ENCODE measurements at regions not wholly inside any gene's neighbourhood (a gene's known extent, or its start where the extent isn't known, plus 50 kb on each side); places are given as distances from the start of the nearest gene placed in this dataset.
A peak's percentile ranks its signal among the peaks of the same experiment; 100 is the strongest.
"Not testable (repeated sequence)": the region's sequence is repeated elsewhere in the genome, so short reads cannot be mapped to it uniquely, and the experiment has no call there.

DNA sequence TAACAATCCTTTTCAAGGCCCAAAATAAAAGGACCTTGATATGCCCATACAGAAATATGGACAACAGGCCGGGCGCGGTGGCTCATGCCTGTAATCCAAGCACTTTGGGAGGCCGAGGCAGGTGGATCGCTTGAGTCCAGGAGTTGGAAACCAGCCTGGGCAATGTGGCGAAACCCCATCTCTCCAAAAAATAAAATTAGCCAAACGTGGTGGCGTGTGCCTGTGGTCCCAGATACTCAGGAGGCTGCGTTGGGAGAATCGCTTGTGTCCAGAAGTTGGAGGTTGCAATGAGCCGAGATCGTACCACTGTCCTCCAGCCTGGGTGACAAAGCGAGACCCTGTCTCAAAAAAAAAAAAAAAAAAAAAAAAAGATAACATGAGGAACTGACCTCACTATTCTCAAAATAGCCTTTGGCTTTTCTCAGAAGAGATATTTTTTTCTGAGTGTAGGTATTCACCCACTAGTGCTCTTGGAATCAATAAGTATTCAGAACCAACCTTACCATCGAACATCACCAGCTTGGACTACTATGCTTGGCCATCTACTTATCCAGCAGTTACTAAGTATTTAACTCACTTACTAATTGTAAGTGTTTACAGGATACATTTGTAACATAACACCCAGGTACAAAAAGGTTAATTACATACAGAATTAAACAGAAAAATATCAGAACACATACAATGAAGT, 99.2 kb downstream of the OR2B2 start:
- no peaks in the 10 kb centered on the region for H3K4me1 ChIP-seq
- no peaks in the 10 kb centered on the region for H3K36me3 ChIP-seq
- H3K27ac ChIP-seq = no peak overlapping the region
- H3K9me3 ChIP-seq (replicated peaks) = 0 out of 2 replicates have a peak, but pooled peaks cover 2% of the 10 kb centered on the region
- H3K4me3 ChIP-seq = no peak overlapping the region
- no peak for DNase-seq
- H3K27me3 ChIP-seq = no peaks in the 10 kb centered on the region

DNA sequence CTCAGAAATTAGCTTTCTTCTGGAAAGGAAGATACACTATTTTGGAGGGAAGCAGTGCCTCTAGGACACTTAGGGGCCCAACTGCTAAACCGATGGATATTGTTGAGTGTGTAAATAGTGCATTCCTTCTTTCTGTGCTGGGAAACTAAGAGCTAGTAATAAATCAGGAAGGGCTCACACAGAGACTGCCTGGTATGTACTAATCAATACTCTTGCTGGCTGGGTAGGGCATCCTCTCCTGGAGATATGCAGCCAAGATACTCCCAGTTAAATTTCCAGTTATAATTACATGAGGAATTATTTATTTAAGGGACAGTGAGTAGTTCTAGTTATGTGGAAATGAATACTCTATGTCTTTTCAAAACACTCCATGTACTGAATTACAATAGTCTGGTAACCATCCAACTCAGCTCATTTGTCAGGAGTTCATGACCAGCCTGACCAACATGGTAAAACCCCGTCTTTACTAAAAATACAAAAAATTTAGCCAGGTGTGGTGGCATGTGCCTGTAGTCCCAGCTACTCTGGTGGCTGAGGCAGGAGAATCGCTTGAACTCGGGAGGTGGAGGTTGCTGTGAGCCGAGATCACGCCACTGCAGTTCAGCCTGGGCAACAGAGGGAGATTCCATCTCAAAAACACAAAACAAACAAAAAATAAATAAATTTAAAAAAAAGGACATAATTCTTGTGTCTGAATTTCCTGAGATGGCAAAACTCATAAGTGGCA, 100.0 kb downstream of the OR2B2 start:
- Histone ChIP-seq H3K27ac (no peak overlapping the region), H3K36me3 (no peaks in the 10 kb centered on the region), H3K27me3 (no peaks in the 10 kb centered on the region), H3K4me1 (no peaks in the 10 kb centered on the region), H3K4me3 (no peak overlapping the region), H3K9me3 (replicated peaks) (0 out of 2 replicates have a peak, but pooled peaks cover 2% of the 10 kb centered on the region)
- no peak for DNase-seq

DNA sequence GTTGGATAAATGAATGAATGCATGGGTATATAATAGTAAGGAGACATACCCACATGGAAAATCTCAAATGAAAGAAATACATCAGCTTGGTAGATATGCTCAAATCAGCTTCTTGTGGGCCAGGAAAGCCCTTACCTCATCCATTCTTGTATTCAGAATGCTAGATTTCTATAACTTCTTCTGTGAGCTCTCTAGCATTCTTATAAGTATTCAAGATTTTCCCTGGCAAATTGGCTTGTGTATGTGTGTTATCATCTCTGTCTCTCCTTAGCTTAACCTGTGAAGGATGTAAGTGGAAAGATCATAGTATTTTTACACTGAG, 100.8 kb downstream of the OR2B2 start:
- Histone ChIP-seq H3K27me3 (no peaks in the 10 kb centered on the region), H3K4me3 (no peak overlapping the region; the same call in 1 of the 2 replicates), H3K4me1 (no peaks in the 10 kb centered on the region), H3K9me3 (replicated peaks) (0 out of 2 replicates have a peak, but pooled peaks cover 2% of the 10 kb centered on the region), H3K27ac (no peak overlapping the region), H3K36me3 (no peaks in the 10 kb centered on the region)
- DNase-seq = no peak

- Histone ChIP-seq H3K9me3 (replicated peaks) (0 out of 2 replicates have a peak, but pooled peaks cover 2% of the 10 kb centered on the region), H3K4me3 (peak overlapping the region; percentile 68), H3K27ac (no peak overlapping the region), H3K27me3 (no peaks in the 10 kb centered on the region), H3K4me1 (no peaks in the 10 kb centered on the region), H3K36me3 (no peaks in the 10 kb centered on the region)
- no peak for DNase-seq
Measured at GRCh38 chr6:27810768-27811450, 101.3 kb downstream of the OR2B2 start.

- Histone ChIP-seq H3K4me1 (no peaks in the 10 kb centered on the region), H3K27ac (peak overlapping the region; percentile 32; the same call in 1 of the 2 replicates), H3K4me3 (peak overlapping the region; percentile 68), H3K36me3 (no peaks in the 10 kb centered on the region), H3K9me3 (replicated peaks) (0 out of 2 replicates have a peak, but pooled peaks cover 2% of the 10 kb centered on the region), H3K27me3 (no peaks in the 10 kb centered on the region)
- DNase-seq = peak; percentile 70 to 85
Measured at GRCh38 chr6:27809939-27810767, 102.0 kb downstream of the OR2B2 start.

DNA sequence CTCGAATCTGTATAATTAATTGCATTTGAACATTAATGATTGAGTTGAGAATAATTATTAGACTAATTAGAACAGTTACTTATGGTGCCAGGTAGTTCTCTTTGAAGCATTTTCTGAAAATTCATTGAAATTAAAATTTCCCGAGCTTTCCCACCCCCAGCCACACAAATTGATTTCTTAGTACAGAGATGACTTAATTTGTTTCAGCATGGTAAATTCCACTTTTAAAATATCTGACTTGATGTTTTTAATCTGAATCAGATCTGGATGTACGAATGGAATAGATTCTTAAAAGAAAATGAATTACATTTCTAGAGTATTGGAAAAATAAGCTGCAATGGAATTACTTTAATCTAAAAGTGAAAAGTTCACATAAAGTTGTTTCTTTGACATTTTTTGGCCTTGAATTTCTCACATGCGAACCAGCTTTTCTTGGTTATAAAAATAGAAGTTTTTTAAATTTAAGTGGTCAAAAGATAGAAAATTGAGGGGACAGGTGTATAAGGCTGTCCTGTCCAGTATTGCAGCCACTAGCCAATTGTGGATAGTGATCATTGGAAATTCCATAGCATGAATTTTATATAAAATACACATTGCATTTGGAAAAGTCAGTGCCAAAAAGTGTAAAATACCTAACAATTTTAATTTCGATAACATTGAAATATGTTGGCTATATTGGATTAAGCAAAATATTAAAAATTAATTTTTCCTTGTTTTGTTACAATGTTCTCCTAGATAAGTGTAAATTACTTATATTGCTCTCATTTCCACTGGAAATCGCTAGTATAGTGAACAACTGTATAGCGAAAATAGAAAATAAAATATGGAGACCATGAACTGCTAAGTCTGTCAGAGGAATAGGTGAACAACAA, 102.9 kb downstream of the OR2B2 start:
- Histone ChIP-seq H3K9me3 (replicated peaks) (0 out of 2 replicates have a peak, but pooled peaks cover 2% of the 10 kb centered on the region), H3K27ac (no peak overlapping the region), H3K4me1 (no peaks in the 10 kb centered on the region), H3K4me3 (peak overlapping the region; percentile 68), H3K36me3 (no peaks in the 10 kb centered on the region), H3K27me3 (no peaks in the 10 kb centered on the region)
- no peak for DNase-seq

DNA sequence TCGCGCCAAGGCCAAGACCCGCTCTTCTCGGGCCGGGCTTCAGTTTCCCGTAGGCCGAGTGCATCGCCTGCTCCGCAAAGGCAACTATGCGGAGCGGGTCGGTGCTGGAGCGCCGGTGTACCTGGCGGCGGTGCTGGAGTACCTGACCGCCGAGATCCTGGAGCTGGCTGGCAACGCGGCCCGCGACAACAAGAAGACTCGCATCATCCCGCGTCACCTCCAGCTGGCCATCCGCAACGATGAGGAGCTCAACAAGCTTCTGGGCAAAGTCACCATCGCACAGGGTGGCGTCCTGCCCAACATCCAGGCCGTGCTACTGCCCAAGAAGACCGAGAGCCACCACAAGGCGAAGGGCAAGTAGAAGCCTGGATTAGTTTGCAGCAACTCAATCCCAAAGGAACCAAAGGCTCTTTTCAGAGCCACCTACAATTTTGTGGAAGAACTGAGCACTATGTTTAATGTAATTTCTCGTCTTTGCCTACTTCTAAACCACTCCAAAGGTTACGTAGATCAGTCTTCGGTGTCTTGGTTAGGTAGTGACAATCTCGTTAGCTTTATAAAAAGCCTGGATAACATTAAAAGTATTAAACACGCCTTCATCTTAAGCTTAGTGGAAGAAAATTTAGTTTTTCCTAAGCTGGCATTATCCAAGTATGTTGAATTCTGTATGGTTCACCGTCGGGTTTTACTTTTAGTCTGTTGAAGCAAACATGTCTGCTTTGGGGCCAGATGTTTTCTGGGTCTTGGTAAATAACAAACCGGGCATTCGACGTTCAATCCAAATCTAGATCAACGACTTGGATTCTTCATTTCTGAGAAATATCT, 103.7 kb downstream of the OR2B2 start:
- H3K27me3 ChIP-seq; H3K4me1 ChIP-seq; H3K9me3 ChIP-seq (replicated peaks); H3K27ac ChIP-seq; H3K36me3 ChIP-seq: not testable (repeated sequence)
- H3K4me3 ChIP-seq = peak overlapping the region; percentile 42
- peak in 1 of 2 experiments; percentile 19 for DNase-seq

DNA sequence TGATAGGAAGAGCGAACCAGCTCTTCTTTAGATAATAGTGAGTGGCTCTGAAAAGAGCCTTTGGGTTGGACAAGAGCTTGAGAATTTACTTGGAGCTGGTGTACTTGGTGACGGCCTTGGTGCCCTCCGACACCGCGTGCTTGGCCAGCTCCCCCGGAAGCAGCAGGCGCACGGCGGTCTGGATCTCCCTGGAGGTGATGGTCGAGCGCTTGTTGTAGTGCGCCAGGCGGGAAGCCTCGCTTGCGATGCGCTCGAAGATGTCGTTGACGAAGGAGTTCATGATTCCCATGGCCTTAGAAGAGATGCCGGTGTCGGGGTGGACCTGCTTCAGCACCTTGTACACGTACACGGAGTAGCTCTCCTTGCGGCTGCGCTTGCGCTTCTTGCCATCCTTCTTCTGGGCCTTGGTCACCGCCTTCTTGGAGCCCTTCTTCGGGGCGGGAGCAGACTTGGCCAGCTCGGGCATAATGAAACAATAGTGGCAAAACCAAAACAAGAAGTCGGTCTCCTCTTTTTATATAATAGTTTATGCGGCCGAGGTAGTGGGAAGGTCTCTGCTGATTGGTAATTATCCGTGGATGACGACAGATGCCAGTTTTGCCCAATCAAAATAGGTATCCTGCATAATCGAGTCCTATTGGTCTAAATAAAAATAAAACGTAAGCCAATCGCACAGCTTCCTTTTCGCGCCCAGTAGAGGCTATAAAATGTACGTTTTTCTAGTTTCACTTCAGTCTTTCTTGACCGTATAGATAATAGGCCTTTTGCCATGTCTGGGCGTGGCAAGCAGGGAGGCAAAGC, 104.6 kb downstream of the OR2B2 start:
- H3K27ac ChIP-seq; H3K4me1 ChIP-seq; H3K36me3 ChIP-seq; H3K27me3 ChIP-seq; H3K9me3 ChIP-seq (replicated peaks): not testable (repeated sequence)
- peak overlapping the region; percentile 42 for H3K4me3 ChIP-seq
- DNase-seq = peak; percentile 37 to 62

GRCh38 chr6:27806981-27807440, 105.2 kb downstream of the OR2B2 start:
- Histone ChIP-seq H3K27me3 (no peaks in the 10 kb centered on the region), H3K9me3 (replicated peaks) (0 out of 2 replicates have a peak, but pooled peaks cover 2% of the 10 kb centered on the region), H3K4me3 (peak overlapping the region; percentile 42), H3K4me1 (no peaks in the 10 kb centered on the region), H3K36me3 (no peaks in the 10 kb centered on the region), H3K27ac (no peak overlapping the region)
- DNase-seq = peak in 1 of 2 experiments; percentile 11

GRCh38 chr6:27805347-27805746, 106.8 kb downstream of the OR2B2 start:
- Histone ChIP-seq H3K9me3 (replicated peaks) (0 out of 2 replicates have a peak, but pooled peaks cover 2% of the 10 kb centered on the region), H3K27me3 (no peaks in the 10 kb centered on the region), H3K4me1 (no peaks in the 10 kb centered on the region), H3K4me3 (no peak overlapping the region), H3K36me3 (no peaks in the 10 kb centered on the region), H3K27ac (no peak overlapping the region)
- DNase-seq = no peak

GRCh38 chr6:27804851-27805250, 107.3 kb downstream of the OR2B2 start:
- Histone ChIP-seq H3K27ac (no peak overlapping the region), H3K9me3 (replicated peaks) (0 out of 2 replicates have a peak, but pooled peaks cover 2% of the 10 kb centered on the region), H3K4me1 (no peaks in the 10 kb centered on the region), H3K27me3 (no peaks in the 10 kb centered on the region), H3K4me3 (no peak overlapping the region), H3K36me3 (no peaks in the 10 kb centered on the region)
- no peak for DNase-seq

DNA sequence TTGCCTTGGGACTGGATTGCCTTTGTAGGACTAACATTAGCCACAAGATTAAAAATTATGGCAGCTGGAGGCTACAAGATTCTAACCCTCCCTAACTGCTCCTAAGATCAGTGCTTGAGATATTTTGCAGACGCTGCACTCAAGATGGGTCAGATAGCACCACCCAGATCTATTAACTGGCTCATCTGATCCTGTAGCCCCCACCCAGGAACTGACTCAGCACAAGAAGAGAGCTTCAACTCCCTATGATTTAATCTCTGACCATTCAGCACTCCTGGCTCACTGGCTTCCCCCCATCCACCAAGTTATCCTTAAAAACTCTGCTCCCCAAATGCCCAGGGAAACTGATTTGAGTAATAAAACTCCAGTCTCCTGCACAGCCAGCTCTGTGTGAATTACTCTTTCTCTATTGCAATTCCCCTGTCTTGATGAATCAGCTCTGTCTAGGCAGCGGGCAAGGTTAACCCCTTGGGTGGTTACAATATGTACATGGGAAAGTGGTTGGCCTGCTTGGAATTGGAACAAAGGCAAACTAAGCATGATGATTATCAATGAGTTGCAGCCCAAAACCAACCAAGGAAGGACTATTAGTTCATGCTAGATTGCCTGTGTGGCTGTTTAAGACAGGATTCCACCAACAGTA, 111.3 kb downstream of the OR2B2 start:
- Histone ChIP-seq H3K9me3 (replicated peaks) (no peaks in the 10 kb centered on the region), H3K27ac (no peak overlapping the region), H3K4me3 (no peak overlapping the region), H3K27me3 (no peaks in the 10 kb centered on the region), H3K36me3 (no peaks in the 10 kb centered on the region), H3K4me1 (no peaks in the 10 kb centered on the region)
- DNase-seq = no peak

Data from SJCRH30 (cell line).